A549 (cell line): ENCODE measurements at regions not wholly inside any gene's neighbourhood (a gene's known extent, or its start where the extent isn't known, plus 50 kb on each side); places are given as distances from the start of the nearest gene placed in this dataset.

ENCODE experiments used
- CTCF ChIP-seq: fragments of >200 bp; sonication (Bioruptor Twin); formaldehyde crosslinking; IDR thresholded peaks from 3 replicates; pipeline ENCODE4 v1.5.1; 2016
- EP300 ChIP-seq, 2 experiments: fragments of >200 bp; sonication (Bioruptor Twin); formaldehyde crosslinking; IDR thresholded peaks; 2 replicates in 1 of 2; 3 replicates in 1 of 2; pipeline ENCODE4 v1.6.1; 2016 to 2017
- POLR2A ChIP-seq: IDR thresholded peaks from 2 replicates; pipeline ENCODE4 v1.6.1; 2012; ENCODE audit warnings: mild to moderate bottlenecking, low read length
- RAD21 ChIP-seq, 2 experiments: fragments of >200 bp in 1 of 2; sonication (Bioruptor Twin) in 1 of 2; formaldehyde crosslinking in 1 of 2; IDR thresholded peaks in 1 of 2; conservative IDR thresholded peaks in 1 of 2; 2 replicates in 1 of 2; 3 replicates in 1 of 2; pipeline ENCODE4 v1.6.1; 2012 to 2018; ENCODE audit warnings: inconsistent platforms in 1 of 2
- TF ChIP-seq, protein P1 (sequence below): fragments of 200-600 bp; sonication (generic); IDR thresholded peaks from 2 replicates; pipeline ENCODE4 v1.6.1; 2016; ENCODE audit warnings: antibody characterized with exemption, mild to moderate bottlenecking, moderate library complexity

DNA sequence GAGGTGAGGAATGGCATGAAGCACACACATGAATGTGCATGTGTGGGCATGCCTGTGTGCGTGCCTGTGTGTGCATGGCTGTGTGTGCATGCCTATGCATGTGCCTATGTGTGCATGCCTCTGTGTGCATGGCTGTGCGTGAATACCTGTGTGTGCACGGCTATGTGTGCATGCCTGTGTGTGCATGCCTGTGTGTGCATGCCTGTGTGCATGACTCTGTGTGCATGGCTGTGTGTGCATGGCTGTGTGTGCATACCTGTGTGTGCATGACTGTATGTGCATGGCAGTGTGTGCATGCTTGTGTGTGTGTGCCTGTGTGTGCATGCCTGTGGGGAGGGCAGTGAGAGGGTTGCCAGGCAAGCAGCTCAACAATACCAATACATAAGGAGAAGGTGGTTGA lies 276.5 kb upstream of the ERCC4 start:
- TF ChIP-seq CTCF (no peak), RAD21 (conservative IDR thresholded peaks at IDR 0.05 in 1 of 2, IDR thresholded peaks at IDR 0.05 in 1 of 2) (no peak), POLR2A (no peak), EP300 (IDR thresholded peaks at IDR 0.05) (no peak)
- TF ChIP-seq, protein P1, sequence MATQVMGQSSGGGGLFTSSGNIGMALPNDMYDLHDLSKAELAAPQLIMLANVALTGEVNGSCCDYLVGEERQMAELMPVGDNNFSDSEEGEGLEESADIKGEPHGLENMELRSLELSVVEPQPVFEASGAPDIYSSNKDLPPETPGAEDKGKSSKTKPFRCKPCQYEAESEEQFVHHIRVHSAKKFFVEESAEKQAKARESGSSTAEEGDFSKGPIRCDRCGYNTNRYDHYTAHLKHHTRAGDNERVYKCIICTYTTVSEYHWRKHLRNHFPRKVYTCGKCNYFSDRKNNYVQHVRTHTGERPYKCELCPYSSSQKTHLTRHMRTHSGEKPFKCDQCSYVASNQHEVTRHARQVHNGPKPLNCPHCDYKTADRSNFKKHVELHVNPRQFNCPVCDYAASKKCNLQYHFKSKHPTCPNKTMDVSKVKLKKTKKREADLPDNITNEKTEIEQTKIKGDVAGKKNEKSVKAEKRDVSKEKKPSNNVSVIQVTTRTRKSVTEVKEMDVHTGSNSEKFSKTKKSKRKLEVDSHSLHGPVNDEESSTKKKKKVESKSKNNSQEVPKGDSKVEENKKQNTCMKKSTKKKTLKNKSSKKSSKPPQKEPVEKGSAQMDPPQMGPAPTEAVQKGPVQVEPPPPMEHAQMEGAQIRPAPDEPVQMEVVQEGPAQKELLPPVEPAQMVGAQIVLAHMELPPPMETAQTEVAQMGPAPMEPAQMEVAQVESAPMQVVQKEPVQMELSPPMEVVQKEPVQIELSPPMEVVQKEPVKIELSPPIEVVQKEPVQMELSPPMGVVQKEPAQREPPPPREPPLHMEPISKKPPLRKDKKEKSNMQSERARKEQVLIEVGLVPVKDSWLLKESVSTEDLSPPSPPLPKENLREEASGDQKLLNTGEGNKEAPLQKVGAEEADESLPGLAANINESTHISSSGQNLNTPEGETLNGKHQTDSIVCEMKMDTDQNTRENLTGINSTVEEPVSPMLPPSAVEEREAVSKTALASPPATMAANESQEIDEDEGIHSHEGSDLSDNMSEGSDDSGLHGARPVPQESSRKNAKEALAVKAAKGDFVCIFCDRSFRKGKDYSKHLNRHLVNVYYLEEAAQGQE = no peak
